SJCRH30 (cell line): ENCODE measurements at regions not wholly inside any gene's neighbourhood (a gene's known extent, or its start where the extent isn't known, plus 50 kb on each side); places are given as distances from the start of the nearest gene placed in this dataset.
"Not testable (repeated sequence)": the region's sequence is repeated elsewhere in the genome, so short reads cannot be mapped to it uniquely, and the experiment has no call there.

Experiments
- DNase-seq, 2 experiments: peaks; one replicate each; pipeline ENCODE4 v3.0.0-alpha.2; 2015 to 2020
- H3K27ac ChIP-seq: fragments of 250-450 bp; sonication (Bioruptor Pico); 2 replicates; pipeline ENCODE4 v1.5.1; 2020; ENCODE audit warnings: mild to moderate bottlenecking, moderate library complexity
- H3K27me3 ChIP-seq: fragments of 250-450 bp; sonication (Bioruptor Pico); 2 replicates; pipeline ENCODE4 v1.5.1; 2020; ENCODE audit warnings: mild to moderate bottlenecking, moderate library complexity
- H3K36me3 ChIP-seq: fragments of 250-450 bp; sonication (Bioruptor Pico); 2 replicates; pipeline ENCODE4 v1.5.1; 2020; ENCODE audit warnings: mild to moderate bottlenecking, moderate library complexity
- H3K4me1 ChIP-seq: fragments of 250-450 bp; sonication (Bioruptor Pico); 2 replicates; pipeline ENCODE4 v1.5.1; 2020; ENCODE audit warnings: mild to moderate bottlenecking, moderate library complexity
- H3K4me3 ChIP-seq: fragments of 250-450 bp; sonication (Bioruptor Pico); 2 replicates; pipeline ENCODE4 v1.5.1; 2020; ENCODE audit warnings: mild to moderate bottlenecking, moderate library complexity
- H3K9me3 ChIP-seq: fragments of 250-450 bp; sonication (Bioruptor Pico); replicated peaks from 2 replicates; pipeline ENCODE4 v1.5.1; 2020; ENCODE audit warnings: mild to moderate bottlenecking, moderate library complexity

- Histone ChIP-seq H3K9me3 (no peaks in the 10 kb centered on the region), H3K27me3 (no peaks in the 10 kb centered on the region)
Measured at GRCh38 chr9:104339692-104340091, 164.4 kb upstream of the OR13F1 start.

GRCh38 chr9:104342552-104342951 lies 161.5 kb upstream of the OR13F1 start:
- no peaks in the 10 kb centered on the region for H3K36me3 ChIP-seq
- H3K9me3 ChIP-seq = no peaks in the 10 kb centered on the region
- no peak for DNase-seq
- no peaks in the 10 kb centered on the region; the same call in 1 of the 2 replicates for H3K4me1 ChIP-seq
- H3K4me3 ChIP-seq = no peak overlapping the region
- H3K27me3 ChIP-seq = no peaks in the 10 kb centered on the region
- no peak overlapping the region for H3K27ac ChIP-seq

More at GRCh38 chr9:104339692-104340091, 164.4 kb upstream of the OR13F1 start:
- Histone ChIP-seq H3K4me1 (no peaks in the 10 kb centered on the region; the same call in 1 of the 2 replicates), H3K36me3 (no peaks in the 10 kb centered on the region), H3K4me3 (no peak overlapping the region), H3K27ac (no peak overlapping the region)
- DNase-seq = no peak

GRCh38 chr9:104345061-104345460 lies 159.0 kb upstream of the OR13F1 start:
- Histone ChIP-seq H3K27me3 (no peaks in the 10 kb centered on the region), H3K27ac (no peak overlapping the region), H3K9me3 (no peaks in the 10 kb centered on the region), H3K4me3 (no peak overlapping the region), H3K4me1 (no peaks in the 10 kb centered on the region; the same call in 1 of the 2 replicates), H3K36me3 (no peaks in the 10 kb centered on the region)
- no peak for DNase-seq

GRCh38 chr9:104350541-104350940 lies 153.5 kb upstream of the OR13F1 start:
- no peaks in the 10 kb centered on the region for H3K36me3 ChIP-seq
- no peak overlapping the region for H3K4me3 ChIP-seq
- H3K9me3 ChIP-seq = no peaks in the 10 kb centered on the region; the same call in 1 of the 2 replicates
- no peak overlapping the region for H3K27ac ChIP-seq
- H3K4me1 ChIP-seq = no peaks in the 10 kb centered on the region
- DNase-seq = no peak
- H3K27me3 ChIP-seq = no peaks in the 10 kb centered on the region

DNA sequence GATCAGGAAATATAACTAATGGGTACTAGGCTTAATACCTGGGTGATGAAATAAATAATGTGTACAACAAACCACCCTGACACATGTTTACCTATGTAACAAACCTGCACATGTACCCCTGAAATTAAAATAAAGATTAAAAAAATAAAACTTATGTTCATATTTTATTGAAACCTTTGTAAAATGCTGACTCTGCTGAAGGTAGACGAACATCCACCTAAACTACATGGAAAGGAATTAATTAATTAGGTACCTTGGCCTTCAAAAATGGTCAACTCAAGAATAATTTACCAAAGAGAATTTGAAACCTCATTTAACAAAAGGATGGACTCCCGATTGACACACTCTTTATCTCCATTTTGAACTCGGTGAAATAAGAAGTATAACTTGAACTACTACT lies 152.3 kb upstream of the OR13F1 start:
- Histone ChIP-seq H3K27me3 (no peaks in the 10 kb centered on the region), H3K4me3 (no peak overlapping the region), H3K4me1 (no peaks in the 10 kb centered on the region), H3K9me3 (no peaks in the 10 kb centered on the region; the same call in 1 of the 2 replicates), H3K27ac (no peak overlapping the region), H3K36me3 (no peaks in the 10 kb centered on the region)
- DNase-seq = no peak

DNA sequence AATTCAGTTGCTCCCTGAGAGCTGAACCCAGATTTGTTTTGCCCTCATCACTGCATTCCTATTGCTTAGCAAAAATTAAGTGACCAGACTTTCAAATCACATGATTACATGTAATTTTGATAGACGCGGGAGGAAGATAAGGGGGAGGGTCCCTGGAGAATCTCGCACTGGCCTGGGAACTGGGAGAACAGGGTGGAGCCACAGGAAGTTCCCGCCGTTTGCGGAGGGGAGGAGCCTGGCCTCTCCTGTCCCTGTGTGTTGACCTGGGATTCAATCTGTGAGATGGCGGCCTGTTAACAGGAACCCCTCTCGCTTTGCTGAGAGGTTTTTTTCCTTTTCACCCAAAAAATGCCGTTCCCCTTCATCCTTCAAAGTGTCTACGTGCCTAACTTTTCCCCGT lies 142.9 kb upstream of the OR13F1 start:
- H3K9me3 ChIP-seq = no peaks in the 10 kb centered on the region
- H3K27me3 ChIP-seq = no peaks in the 10 kb centered on the region; the same call in 1 of the 2 replicates
- H3K4me1 ChIP-seq = no peaks in the 10 kb centered on the region
- no peak overlapping the region for H3K4me3 ChIP-seq
- H3K36me3 ChIP-seq = no peaks in the 10 kb centered on the region
- no peak for DNase-seq
- no peak overlapping the region for H3K27ac ChIP-seq

GRCh38 chr9:104362912-104363472 lies 141.1 kb upstream of the OR13F1 start:
- Histone ChIP-seq H3K36me3 (no peaks in the 10 kb centered on the region), H3K4me1 (no peaks in the 10 kb centered on the region), H3K4me3 (no peak overlapping the region), H3K27me3 (no peaks in the 10 kb centered on the region; the same call in 1 of the 2 replicates), H3K9me3 (no peaks in the 10 kb centered on the region), H3K27ac (no peak overlapping the region)
- DNase-seq = no peak

GRCh38 chr9:104367507-104367906 lies 136.6 kb upstream of the OR13F1 start:
- no peaks in the 10 kb centered on the region; the same call in 1 of the 2 replicates for H3K27me3 ChIP-seq
- H3K4me1 ChIP-seq = no peaks in the 10 kb centered on the region

DNA sequence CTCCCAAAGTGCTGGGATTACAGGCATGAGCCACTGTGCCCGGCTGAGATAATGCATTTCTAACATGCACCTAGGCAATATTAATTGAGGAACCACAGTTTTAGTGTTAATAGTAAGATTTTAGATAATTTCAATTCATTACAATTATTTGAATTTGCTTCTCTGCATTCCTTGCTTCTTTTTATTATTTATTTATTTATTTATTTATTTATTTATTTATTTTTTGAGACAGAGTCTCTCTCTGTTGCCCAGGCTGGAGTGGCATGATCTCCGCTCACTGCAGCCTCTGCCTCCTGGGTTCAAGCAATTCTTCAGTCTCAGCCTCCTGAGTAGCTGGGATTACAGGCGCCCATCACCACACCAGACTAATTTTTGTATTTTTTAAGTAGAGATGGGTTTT lies 135.7 kb upstream of the OR13F1 start:
- not testable (repeated sequence) for H3K4me3 ChIP-seq, H3K9me3 ChIP-seq, H3K4me1 ChIP-seq, H3K27ac ChIP-seq, H3K36me3 ChIP-seq, DNase-seq, H3K27me3 ChIP-seq

More at GRCh38 chr9:104367507-104367906, 136.6 kb upstream of the OR13F1 start:
- no peaks in the 10 kb centered on the region for H3K36me3 ChIP-seq
- DNase-seq = no peak
- H3K4me3 ChIP-seq = no peak overlapping the region
- H3K9me3 ChIP-seq = no peaks in the 10 kb centered on the region
- H3K27ac ChIP-seq = no peak overlapping the region

GRCh38 chr9:104374711-104375110 lies 129.4 kb upstream of the OR13F1 start:
- no peak overlapping the region for H3K27ac ChIP-seq
- H3K36me3 ChIP-seq = no peaks in the 10 kb centered on the region
- no peak for DNase-seq
- no peaks in the 10 kb centered on the region for H3K27me3 ChIP-seq
- H3K4me3 ChIP-seq = no peak overlapping the region
- H3K4me1 ChIP-seq = no peaks in the 10 kb centered on the region
- no peaks in the 10 kb centered on the region for H3K9me3 ChIP-seq

DNA sequence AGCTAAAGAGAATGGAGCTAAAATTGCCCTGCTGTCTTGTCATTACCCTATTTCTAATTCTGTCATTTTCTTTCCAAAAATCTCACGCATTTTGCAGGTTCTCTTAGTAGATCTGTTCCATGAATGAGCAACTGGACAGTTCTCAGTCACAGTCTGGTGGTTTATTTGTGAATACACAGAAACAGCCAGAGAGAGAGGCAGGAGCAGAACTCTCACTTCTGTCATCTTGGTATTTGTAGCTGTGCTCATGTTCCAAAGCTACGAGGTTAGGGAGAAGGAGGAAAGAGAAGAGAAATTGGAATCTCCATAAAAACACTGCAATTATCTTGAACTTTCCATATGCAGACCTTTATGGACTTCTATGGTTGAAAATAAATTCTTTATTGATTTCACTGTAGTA lies 118.0 kb upstream of the OR13F1 start:
- DNase-seq = no peak
- H3K27ac ChIP-seq = no peak overlapping the region
- no peaks in the 10 kb centered on the region for H3K9me3 ChIP-seq
- no peaks in the 10 kb centered on the region for H3K27me3 ChIP-seq
- no peak overlapping the region for H3K4me3 ChIP-seq
- no peaks in the 10 kb centered on the region for H3K4me1 ChIP-seq
- no peaks in the 10 kb centered on the region for H3K36me3 ChIP-seq

GRCh38 chr9:104386425-104387069 lies 117.5 kb upstream of the OR13F1 start:
- peak in 1 of 2 experiments; percentile 56 for DNase-seq
- Histone ChIP-seq H3K27me3 (no peaks in the 10 kb centered on the region), H3K36me3 (no peaks in the 10 kb centered on the region), H3K4me3 (no peak overlapping the region), H3K27ac (no peak overlapping the region), H3K4me1 (no peaks in the 10 kb centered on the region), H3K9me3 (no peaks in the 10 kb centered on the region)

DNA sequence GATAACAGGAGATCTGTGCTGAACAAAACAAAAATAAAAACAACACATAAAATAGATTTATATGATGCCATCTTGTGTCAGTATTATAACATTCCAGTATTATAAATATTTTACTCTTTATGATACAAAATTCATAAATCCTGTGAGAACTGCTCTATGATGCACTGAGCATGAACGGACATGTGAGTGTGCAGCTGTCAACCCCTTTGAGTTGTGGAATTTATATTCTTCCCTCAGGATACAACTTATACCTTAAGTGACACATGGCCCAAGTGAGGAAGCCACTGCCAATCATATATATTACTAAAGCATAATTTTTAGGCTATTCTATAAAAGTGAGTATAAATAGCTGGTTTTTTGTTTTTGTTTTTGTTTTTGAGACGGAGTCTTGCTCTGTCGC lies 116.0 kb upstream of the OR13F1 start:
- no peaks in the 10 kb centered on the region for H3K4me1 ChIP-seq
- H3K27ac ChIP-seq = no peak overlapping the region
- DNase-seq = no peak
- H3K27me3 ChIP-seq = peaks cover 4% of the 10 kb centered on the region; the same call in 1 of the 2 replicates
- no peak overlapping the region for H3K4me3 ChIP-seq
- no peaks in the 10 kb centered on the region for H3K36me3 ChIP-seq
- no peaks in the 10 kb centered on the region for H3K9me3 ChIP-seq

DNA sequence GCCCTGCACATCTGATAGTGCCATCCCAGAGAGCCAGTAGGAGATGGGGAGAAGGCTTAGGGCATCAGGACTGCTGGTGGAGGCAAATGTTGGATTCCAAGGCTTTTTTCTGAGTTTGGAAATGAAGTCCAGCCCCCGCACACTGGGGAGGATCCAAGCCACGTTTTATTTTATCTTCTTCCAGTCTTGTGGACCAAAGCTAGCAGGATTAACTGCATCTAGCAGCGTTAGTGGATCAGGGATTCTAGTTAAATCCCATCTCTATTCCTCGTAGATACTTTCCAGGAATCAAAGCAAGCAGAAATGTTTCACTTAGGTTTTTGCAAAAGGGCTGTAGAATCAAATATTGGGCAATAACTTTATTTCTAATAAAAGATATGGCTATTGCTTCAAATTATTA lies 114.7 kb upstream of the OR13F1 start:
- DNase-seq = no peak
- H3K27me3 ChIP-seq = peaks cover 4% of the 10 kb centered on the region; the same call in 1 of the 2 replicates
- no peak overlapping the region for H3K27ac ChIP-seq
- H3K4me3 ChIP-seq = no peak overlapping the region
- no peaks in the 10 kb centered on the region for H3K36me3 ChIP-seq
- no peaks in the 10 kb centered on the region for H3K9me3 ChIP-seq
- no peaks in the 10 kb centered on the region for H3K4me1 ChIP-seq

DNA sequence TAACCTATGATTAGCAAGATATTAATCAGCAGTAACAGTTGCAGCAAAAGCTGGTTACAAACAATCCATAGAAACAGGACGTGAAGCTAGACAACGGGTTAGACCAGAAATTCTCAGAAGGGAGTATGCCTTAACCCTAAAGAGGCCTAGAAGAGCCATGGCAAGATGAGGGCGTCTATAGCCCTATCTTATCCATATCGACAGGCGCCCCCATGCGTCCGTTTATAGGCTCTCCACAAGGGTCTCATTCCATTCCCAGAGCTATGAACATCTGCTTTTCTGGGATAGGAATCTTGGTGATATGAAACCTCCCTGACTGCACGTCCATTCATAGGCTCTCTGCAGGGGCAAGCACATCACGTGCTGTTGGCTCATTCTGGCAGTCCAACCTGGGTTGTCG lies 109.2 kb upstream of the OR13F1 start:
- H3K9me3 ChIP-seq, H3K4me3 ChIP-seq, H3K4me1 ChIP-seq, H3K36me3 ChIP-seq, H3K27me3 ChIP-seq, H3K27ac ChIP-seq: not testable (repeated sequence)
- DNase-seq = peak; percentile 54 to 65

- Histone ChIP-seq H3K36me3 (no peaks in the 10 kb centered on the region), H3K9me3 (peaks cover 7% of the 10 kb centered on the region), H3K27ac (no peak overlapping the region), H3K27me3 (no peaks in the 10 kb centered on the region), H3K4me3 (no peak overlapping the region), H3K4me1 (no peaks in the 10 kb centered on the region)
- peak in 1 of 2 experiments; percentile 17 for DNase-seq
Measured at GRCh38 chr9:104412238-104412637, 91.8 kb upstream of the OR13F1 start.
